Caco-2 (cell line): ENCODE measurements at regions not wholly inside any gene's neighbourhood (a gene's known extent, or its start where the extent isn't known, plus 50 kb on each side); places are given as distances from the start of the nearest gene placed in this dataset.

Experiments used
- BruUV-seq: library from RNA; stranded (reverse); fragments of 400-500 nt; replicated peaks from 2 replicates; lab custom pipeline; 2021; lab: Mats Ljungman, UMichigan
- CTCF ChIA-PET: fragments of 300-600 bp; sonication (Branson Sonifier 250); formaldehyde crosslinking; loops from one replicate; lab custom pipeline; 2022; ENCODE audit warnings: antibody characterized with exemption; lab: Charles Lee
- POLR2A ChIA-PET: fragments of 300-600 bp; sonication (Branson Sonifier 250); formaldehyde crosslinking; loops from one replicate; lab custom pipeline; 2022; ENCODE audit warnings: antibody characterized with exemption; lab: Charles Lee
- DNase-seq, 2 experiments: peaks; one replicate each; pipeline versions ENCODE4 v3.0.0 to v3.0.0-alpha.2; 2020 to 2022
- H3K27me3 ChIP-seq: replicated peaks from 2 replicates; pipeline ENCODE4 v1.6.0; 2011; ENCODE audit warnings: low read length; ENCODE audit not compliant: control insufficient read depth, insufficient read depth
- H3K36me3 ChIP-seq: 2 replicates; pipeline ENCODE4 v1.5.1; 2011; ENCODE audit warnings: low read length; ENCODE audit not compliant: control insufficient read depth, insufficient read depth
- H3K4me1 ChIP-seq: fragments of 250-450 bp; sonication (Bioruptor Pico); 2 replicates; pipeline ENCODE4 v1.5.1; 2020; ENCODE audit warnings: mild to moderate bottlenecking
- H3K4me3 ChIP-seq: 2 replicates; pipeline ENCODE4 v1.5.1; 2011; ENCODE audit warnings: low read depth, mild to moderate bottlenecking, control low read depth, low read length
- H3K9me3 ChIP-seq: fragments of 250-450 bp; sonication (Bioruptor Pico); 2 replicates; pipeline ENCODE4 v1.5.1; 2020; ENCODE audit warnings: mild to moderate bottlenecking, moderate library complexity
- H3K27ac Mint-ChIP-seq: one replicate; pipeline ENCODE4 v1.8.0; 2022; ENCODE audit warnings: mixed read lengths; ENCODE audit not compliant: unreplicated experiment
- H3K27me3 Mint-ChIP-seq: one replicate; pipeline ENCODE4 v1.8.0; 2022; ENCODE audit warnings: mixed read lengths; ENCODE audit not compliant: insufficient read depth, unreplicated experiment
- H3K36me3 Mint-ChIP-seq: one replicate; pipeline ENCODE4 v1.8.0; 2022; ENCODE audit warnings: mild to moderate bottlenecking, mixed read lengths; ENCODE audit not compliant: insufficient read depth, unreplicated experiment
- H3K4me1 Mint-ChIP-seq: one replicate; pipeline ENCODE4 v1.8.0; 2022; ENCODE audit warnings: low read depth, mixed read lengths; ENCODE audit not compliant: unreplicated experiment
- H3K4me3 Mint-ChIP-seq: one replicate; pipeline ENCODE4 v1.8.0; 2022; ENCODE audit warnings: mild to moderate bottlenecking, moderate library complexity, mixed read lengths; ENCODE audit not compliant: unreplicated experiment
- H3K9me3 Mint-ChIP-seq: one replicate; pipeline ENCODE4 v1.8.0; 2022; ENCODE audit warnings: mixed read lengths; ENCODE audit not compliant: unreplicated experiment
- intact Hi-C: fragments of 100-400 bp; cut with micrococcal nuclease; formaldehyde crosslinking; loops from one replicate; pipeline ENCODE4 v1.10.0; 2022; ENCODE audit not compliant: unreplicated experiment
- TF ChIP-seq, protein P1 (sequence below), 2 experiments: fragments of 200-600 bp in 1 of 2; IDR thresholded peaks; 1 replicate in 1 of 2; 2 replicates in 1 of 2; pipeline versions ENCODE4 v1.5.1 to v1.8.0; 2011 to 2022; ENCODE audit warnings: antibody characterized with exemption in 1 of 2, control low read depth in 1 of 2, inconsistent platforms in 1 of 2, low read depth in 1 of 2, low read length in 1 of 2, mild to moderate bottlenecking in 1 of 2, moderate library complexity in 1 of 2; ENCODE audit not compliant: insufficient read depth in 1 of 2, severe bottlenecking in 1 of 2, unreplicated experiment in 1 of 2

DNA sequence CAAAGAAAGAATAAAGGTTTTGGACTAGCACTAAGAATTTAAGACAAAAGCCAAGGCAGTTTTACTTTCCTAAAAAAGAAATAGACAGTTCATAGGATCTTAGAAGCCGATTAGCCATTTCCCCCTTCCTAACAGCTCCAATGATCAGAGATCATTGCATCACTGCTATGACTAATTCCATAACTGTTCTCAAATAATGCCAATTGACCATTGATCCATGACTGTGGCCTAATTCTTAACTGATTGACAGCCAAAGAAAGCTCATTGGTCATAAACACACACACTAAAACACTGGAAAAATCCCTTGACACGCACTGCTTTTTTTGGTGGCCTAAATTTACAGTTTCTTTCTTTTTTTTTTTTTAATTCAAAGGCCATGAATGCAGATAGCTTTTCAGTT is 345.0 kb upstream of the ACVR2A start:
- H3K4me3 ChIP-seq = no peak overlapping the region
- H3K36me3 Mint-ChIP-seq = no peaks in the 10 kb centered on the region
- H3K9me3 ChIP-seq = no peaks in the 10 kb centered on the region
- no peak for DNase-seq
- H3K4me3 Mint-ChIP-seq = no peak overlapping the region
- H3K36me3 ChIP-seq = no peaks in the 10 kb centered on the region
- no peak overlapping the region for H3K27ac Mint-ChIP-seq
- H3K27me3 ChIP-seq = no peaks in the 10 kb centered on the region
- POLR2A ChIA-PET = no interaction called here
- intact Hi-C loops = no loop called here
- no TSS peak for BruUV-seq
- H3K27me3 Mint-ChIP-seq = no peaks in the 10 kb centered on the region
- no peaks in the 10 kb centered on the region for H3K4me1 Mint-ChIP-seq
- peaks cover 4% of the 10 kb centered on the region for H3K9me3 Mint-ChIP-seq
- CTCF ChIA-PET = no interaction called here
- no peaks in the 10 kb centered on the region for H3K4me1 ChIP-seq
- TF ChIP-seq, protein P1, sequence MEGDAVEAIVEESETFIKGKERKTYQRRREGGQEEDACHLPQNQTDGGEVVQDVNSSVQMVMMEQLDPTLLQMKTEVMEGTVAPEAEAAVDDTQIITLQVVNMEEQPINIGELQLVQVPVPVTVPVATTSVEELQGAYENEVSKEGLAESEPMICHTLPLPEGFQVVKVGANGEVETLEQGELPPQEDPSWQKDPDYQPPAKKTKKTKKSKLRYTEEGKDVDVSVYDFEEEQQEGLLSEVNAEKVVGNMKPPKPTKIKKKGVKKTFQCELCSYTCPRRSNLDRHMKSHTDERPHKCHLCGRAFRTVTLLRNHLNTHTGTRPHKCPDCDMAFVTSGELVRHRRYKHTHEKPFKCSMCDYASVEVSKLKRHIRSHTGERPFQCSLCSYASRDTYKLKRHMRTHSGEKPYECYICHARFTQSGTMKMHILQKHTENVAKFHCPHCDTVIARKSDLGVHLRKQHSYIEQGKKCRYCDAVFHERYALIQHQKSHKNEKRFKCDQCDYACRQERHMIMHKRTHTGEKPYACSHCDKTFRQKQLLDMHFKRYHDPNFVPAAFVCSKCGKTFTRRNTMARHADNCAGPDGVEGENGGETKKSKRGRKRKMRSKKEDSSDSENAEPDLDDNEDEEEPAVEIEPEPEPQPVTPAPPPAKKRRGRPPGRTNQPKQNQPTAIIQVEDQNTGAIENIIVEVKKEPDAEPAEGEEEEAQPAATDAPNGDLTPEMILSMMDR (IDR thresholded peaks at IDR 0.05; ENCODE audit: insufficient read depth in 1 of 2, low read depth in 1 of 2, low read length in 1 of 2, severe bottlenecking in 1 of 2, unreplicated experiment in 1 of 2) = no peak

DNA sequence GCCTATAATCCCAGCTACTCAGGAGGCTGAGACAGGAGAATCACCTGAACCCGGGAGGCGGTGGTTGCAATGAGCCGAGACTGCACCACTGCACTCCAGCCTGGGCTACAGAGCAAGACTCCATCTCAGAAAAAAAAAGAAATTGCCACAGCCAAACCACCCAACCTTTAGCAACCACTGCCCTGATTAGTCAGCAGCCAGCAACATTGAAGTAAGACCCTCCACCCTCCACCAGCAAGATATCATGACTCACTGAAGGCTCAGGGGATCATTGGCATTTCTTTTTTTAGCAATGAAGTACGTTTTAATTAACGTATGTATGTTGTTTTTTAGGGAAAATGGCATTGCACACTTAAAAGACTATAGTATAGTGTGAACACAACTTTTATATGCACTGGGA is 349.1 kb upstream of the ACVR2A start:
- no peaks in the 10 kb centered on the region for H3K9me3 ChIP-seq
- no peaks in the 10 kb centered on the region for H3K27me3 ChIP-seq
- Mint-ChIP-seq H3K4me1 (no peaks in the 10 kb centered on the region), H3K9me3 (peaks cover 17% of the 10 kb centered on the region), H3K36me3 (no peaks in the 10 kb centered on the region), H3K4me3 (no peak overlapping the region), H3K27me3 (no peaks in the 10 kb centered on the region), H3K27ac (no peak overlapping the region)
- intact Hi-C loops = no loop called here
- POLR2A ChIA-PET = no interaction called here
- CTCF ChIA-PET = no interaction called here
- no peaks in the 10 kb centered on the region for H3K36me3 ChIP-seq
- no TSS peak for BruUV-seq
- no peak overlapping the region for H3K4me3 ChIP-seq
- DNase-seq = no peak
- TF ChIP-seq, protein P1 (IDR thresholded peaks at IDR 0.05; ENCODE audit: insufficient read depth in 1 of 2, low read depth in 1 of 2, low read length in 1 of 2, severe bottlenecking in 1 of 2, unreplicated experiment in 1 of 2) = no peak
- no peaks in the 10 kb centered on the region for H3K4me1 ChIP-seq

DNA sequence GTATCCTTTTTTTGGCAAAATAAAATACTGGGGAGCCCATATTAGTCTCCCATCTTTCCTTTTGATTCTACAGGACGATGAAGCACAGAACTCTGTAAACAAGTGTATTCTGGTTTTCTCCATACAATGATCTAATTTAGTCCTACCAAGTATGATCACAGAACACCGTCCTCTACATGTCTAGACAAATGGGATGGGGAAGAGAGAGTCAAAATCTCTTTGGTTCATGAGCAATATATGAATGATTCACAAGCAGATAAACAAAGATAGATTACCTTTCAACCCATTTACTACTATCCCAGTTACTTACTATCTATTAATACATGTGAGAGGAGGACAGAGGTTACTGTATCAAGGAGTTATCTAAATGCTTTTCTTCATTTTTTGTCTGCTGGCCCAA is 352.4 kb upstream of the ACVR2A start:
- ChIA-PET POLR2A (no interaction called here), CTCF (no interaction called here)
- Histone ChIP-seq H3K4me3 (no peak overlapping the region), H3K9me3 (no peaks in the 10 kb centered on the region), H3K4me1 (no peaks in the 10 kb centered on the region; the same call in 1 of the 2 replicates), H3K36me3 (no peaks in the 10 kb centered on the region), H3K27me3 (no peaks in the 10 kb centered on the region)
- no TSS peak for BruUV-seq
- Mint-ChIP-seq H3K36me3 (no peaks in the 10 kb centered on the region), H3K4me1 (no peaks in the 10 kb centered on the region), H3K27ac (no peak overlapping the region), H3K9me3 (peaks cover 17% of the 10 kb centered on the region), H3K27me3 (no peaks in the 10 kb centered on the region), H3K4me3 (no peak overlapping the region)
- TF ChIP-seq, protein P1 (IDR thresholded peaks at IDR 0.05; ENCODE audit: insufficient read depth in 1 of 2, low read depth in 1 of 2, low read length in 1 of 2, severe bottlenecking in 1 of 2, unreplicated experiment in 1 of 2) = no peak
- no peak for DNase-seq
- intact Hi-C loops = no loop called here
